Thyroid gland (tissue), 4 donors: ENCODE measurements at regions not wholly inside any gene's neighbourhood (a gene's known extent, or its start where the extent isn't known, plus 50 kb on each side); places are given as distances from the start of the nearest gene placed in this dataset.

ENCODE experiments used
- POLR2A ChIP-seq, 2 donors: fragments of 450-650 bp; IDR thresholded peaks; one replicate each; pipeline ENCODE4 v1.6.1; 2017; ENCODE audit warnings: antibody characterized with exemption in 2 of 2, mild to moderate bottlenecking in 2 of 2, moderate library complexity in 1 of 2
- TF ChIP-seq, protein P1 (sequence below), 6 experiments: fragments of 200-600 bp in 3 of 6; fragments of 450-650 bp in 3 of 6; sonication (generic) in 3 of 6; IDR thresholded peaks; one replicate each; pipeline ENCODE4 v1.5.1; 2016 to 2019; ENCODE audit warnings: antibody characterized with exemption in 6 of 6, mild to moderate bottlenecking in 2 of 6, inconsistent platforms in 1 of 6, moderate library complexity in 1 of 6

DNA sequence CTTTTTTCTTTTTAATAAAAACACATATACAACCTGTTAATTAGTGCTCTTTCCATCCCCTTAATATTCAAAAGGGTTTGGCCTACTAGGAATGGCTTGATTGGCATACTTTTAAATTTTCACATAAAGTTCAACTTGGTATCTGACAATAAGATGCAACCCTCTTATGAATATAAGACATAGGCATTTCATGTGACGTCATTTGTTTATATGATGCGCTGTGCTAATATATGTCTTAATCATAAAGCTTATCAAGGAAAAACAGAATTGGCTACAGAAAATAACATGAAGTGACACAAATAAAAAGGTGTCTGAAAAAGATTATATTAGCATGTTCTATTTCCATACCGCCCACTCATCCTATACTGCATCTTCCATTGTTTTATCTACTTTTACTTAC is 1642.4 kb downstream of the EFNA5 start:
- TF ChIP-seq, protein P1, sequence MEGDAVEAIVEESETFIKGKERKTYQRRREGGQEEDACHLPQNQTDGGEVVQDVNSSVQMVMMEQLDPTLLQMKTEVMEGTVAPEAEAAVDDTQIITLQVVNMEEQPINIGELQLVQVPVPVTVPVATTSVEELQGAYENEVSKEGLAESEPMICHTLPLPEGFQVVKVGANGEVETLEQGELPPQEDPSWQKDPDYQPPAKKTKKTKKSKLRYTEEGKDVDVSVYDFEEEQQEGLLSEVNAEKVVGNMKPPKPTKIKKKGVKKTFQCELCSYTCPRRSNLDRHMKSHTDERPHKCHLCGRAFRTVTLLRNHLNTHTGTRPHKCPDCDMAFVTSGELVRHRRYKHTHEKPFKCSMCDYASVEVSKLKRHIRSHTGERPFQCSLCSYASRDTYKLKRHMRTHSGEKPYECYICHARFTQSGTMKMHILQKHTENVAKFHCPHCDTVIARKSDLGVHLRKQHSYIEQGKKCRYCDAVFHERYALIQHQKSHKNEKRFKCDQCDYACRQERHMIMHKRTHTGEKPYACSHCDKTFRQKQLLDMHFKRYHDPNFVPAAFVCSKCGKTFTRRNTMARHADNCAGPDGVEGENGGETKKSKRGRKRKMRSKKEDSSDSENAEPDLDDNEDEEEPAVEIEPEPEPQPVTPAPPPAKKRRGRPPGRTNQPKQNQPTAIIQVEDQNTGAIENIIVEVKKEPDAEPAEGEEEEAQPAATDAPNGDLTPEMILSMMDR (IDR thresholded peaks at IDR 0.05): no peak
- no peak for TF ChIP-seq POLR2A (IDR thresholded peaks at IDR 0.05)
